Neural cell (in vitro differentiated cells): ENCODE measurements at regions not wholly inside any gene's neighbourhood (a gene's known extent, or its start where the extent isn't known, plus 50 kb on each side); places are given as distances from the start of the nearest gene placed in this dataset.

Experiments
- H2AFZ ChIP-seq: fragments of 200-600, 300-800 bp; sonication (generic), shearing (Covaris generic); 2 replicates; pipeline ENCODE4 v1.6.0; 2014; ENCODE audit warnings: low read depth, mild to moderate bottlenecking, antibody characterized with exemption, low read length, moderate library complexity
- H3F3A ChIP-seq: fragments of 200-600 bp; shearing (Covaris generic); 2 replicates; pipeline ENCODE4 v1.6.1; 2016; ENCODE audit warnings: mild to moderate bottlenecking, moderate library complexity, mixed read lengths, antibody characterized with exemption, low read length; ENCODE audit not compliant: insufficient read depth, poor library complexity, severe bottlenecking
- H3K27ac ChIP-seq: fragments of 200-600, 300-800 bp; sonication (generic), shearing (Covaris generic); 2 replicates; pipeline ENCODE4 v1.5.1; 2014; ENCODE audit warnings: mild to moderate bottlenecking, low read length, moderate library complexity
- H3K27me3 ChIP-seq: fragments of 300-800, 200-600 bp; sonication (generic), shearing (Covaris generic); 2 replicates; pipeline ENCODE4 v1.6.0; 2014; ENCODE audit warnings: mild to moderate bottlenecking, low read depth, low read length, moderate library complexity; ENCODE audit not compliant: insufficient read depth
- H3K36me3 ChIP-seq: fragments of 300-800, 200-600 bp; sonication (generic), shearing (Covaris generic); 2 replicates; pipeline ENCODE4 v1.5.1; 2014; ENCODE audit warnings: mild to moderate bottlenecking, antibody characterized with exemption, low read length, moderate library complexity; ENCODE audit not compliant: insufficient read depth
- H3K4me2 ChIP-seq: fragments of 300-800, 200-600 bp; sonication (generic), shearing (Covaris generic); 2 replicates; pipeline ENCODE4 v1.6.0; 2014; ENCODE audit warnings: mild to moderate bottlenecking, low read length
- H3K4me3 ChIP-seq: fragments of 300-800, 200-600 bp; sonication (generic), shearing (Covaris generic); 2 replicates; pipeline ENCODE4 v1.5.1; 2014; ENCODE audit warnings: mild to moderate bottlenecking, low read length, moderate library complexity
- H3K79me2 ChIP-seq: fragments of 200-600 bp; shearing (Covaris generic); replicated peaks from 2 replicates; pipeline ENCODE4 v1.6.0; 2014; ENCODE audit warnings: mild to moderate bottlenecking, low read length, moderate library complexity; ENCODE audit not compliant: insufficient read depth
- H3K9ac ChIP-seq: fragments of 300-800, 200-600 bp; sonication (generic), shearing (Covaris generic); 2 replicates; pipeline ENCODE4 v1.6.1; 2016; ENCODE audit warnings: mild to moderate bottlenecking, low read length, mixed read lengths
- H3K9me2 ChIP-seq: fragments of 200-600 bp; shearing (Covaris generic); 2 replicates; pipeline ENCODE4 v1.6.1; 2016; ENCODE audit warnings: mild to moderate bottlenecking, low read length, mixed read lengths; ENCODE audit not compliant: insufficient read depth
- H3K9me3 ChIP-seq: fragments of 200-600, 300-800 bp; sonication (generic), shearing (Covaris generic); 2 replicates; pipeline ENCODE4 v1.6.1; 2016; ENCODE audit warnings: mild to moderate bottlenecking, mixed run types, low read length, moderate library complexity, mixed read lengths
- H4K20me1 ChIP-seq: fragments of 200-600 bp; shearing (Covaris generic); 2 replicates; pipeline ENCODE4 v1.6.1; 2016; ENCODE audit warnings: mild to moderate bottlenecking, mixed run types; ENCODE audit not compliant: insufficient read depth
- CTCF ChIP-seq: fragments of 450-650 bp; IDR thresholded peaks from 2 replicates; pipeline ENCODE4 v1.5.1; 2014; ENCODE audit warnings: antibody characterized with exemption, mild to moderate bottlenecking, moderate library complexity; ENCODE audit not compliant: poor library complexity, severe bottlenecking
- EP300 ChIP-seq: fragments of 450-650 bp; conservative IDR thresholded peaks from 2 replicates; pipeline ENCODE4 v1.6.1; 2014; ENCODE audit warnings: antibody characterized with exemption, mild to moderate bottlenecking, moderate library complexity; ENCODE audit not compliant: poor library complexity, severe bottlenecking
- EZH2 ChIP-seq: fragments of 200-600, 300-800 bp; shearing (Covaris generic), sonication (generic); IDR thresholded peaks from 2 replicates; pipeline ENCODE4 v1.6.1; 2014; ENCODE audit warnings: antibody characterized with exemption, low read length, borderline replicate concordance, mild to moderate bottlenecking; ENCODE audit not compliant: insufficient read depth, poor library complexity, severe bottlenecking
- MXI1 ChIP-seq: fragments of 450-650 bp; conservative IDR thresholded peaks from 2 replicates; pipeline ENCODE4 v1.6.1; 2014; ENCODE audit warnings: antibody characterized with exemption, mild to moderate bottlenecking; ENCODE audit not compliant: poor library complexity, severe bottlenecking
- POLR2AphosphoS5 ChIP-seq: IDR thresholded peaks from 2 replicates; pipeline ENCODE4 v1.6.1; 2012
- RAD21 ChIP-seq: fragments of 450-650 bp; conservative IDR thresholded peaks from 2 replicates; pipeline ENCODE4 v1.6.1; 2014; ENCODE audit warnings: antibody characterized with exemption, mild to moderate bottlenecking, moderate library complexity
- REST ChIP-seq: IDR thresholded peaks from 2 replicates; pipeline ENCODE4 v1.6.1; 2012; ENCODE audit warnings: borderline replicate concordance
- SMC3 ChIP-seq: fragments of 450-650 bp; conservative IDR thresholded peaks from 2 replicates; pipeline ENCODE4 v1.6.1; 2014; ENCODE audit warnings: antibody characterized with exemption, mild to moderate bottlenecking, moderate library complexity; ENCODE audit not compliant: poor library complexity
- TAF1 ChIP-seq: IDR thresholded peaks from 2 replicates; pipeline ENCODE4 v1.6.1; 2012; ENCODE audit warnings: low read depth

GRCh38 chr13:79941752-79942151 lies 399.2 kb downstream of the SPRY2 start:
- Histone ChIP-seq H3K9ac (no peak overlapping the region), H3K27ac (no peak overlapping the region), H3K9me2 (no peaks in the 10 kb centered on the region), H3F3A (no peaks in the 10 kb centered on the region), H3K9me3 (no peaks in the 10 kb centered on the region), H3K36me3 (no peaks in the 10 kb centered on the region), H3K4me3 (no peak overlapping the region), H4K20me1 (no peaks in the 10 kb centered on the region), H3K79me2 (no peaks in the 10 kb centered on the region), H3K27me3 (no peaks in the 10 kb centered on the region), H3K4me2 (no peak overlapping the region), H2AFZ (no peak overlapping the region)
- no peak for TF ChIP-seq EZH2
- no peak for TF ChIP-seq EP300
- TF ChIP-seq RAD21 = no peak
- no peak for TF ChIP-seq POLR2AphosphoS5
- no peak for TF ChIP-seq REST
- TF ChIP-seq TAF1 = no peak
- no peak for TF ChIP-seq CTCF
- TF ChIP-seq SMC3 = no peak
- TF ChIP-seq MXI1 = no peak

GRCh38 chr13:79939689-79940088 lies 401.2 kb downstream of the SPRY2 start:
- H4K20me1 ChIP-seq = no peaks in the 10 kb centered on the region
- no peaks in the 10 kb centered on the region for H3K9me2 ChIP-seq
- no peak overlapping the region for H2AFZ ChIP-seq
- no peak overlapping the region for H3K4me2 ChIP-seq
- no peaks in the 10 kb centered on the region for H3F3A ChIP-seq
- H3K4me3 ChIP-seq = no peak overlapping the region
- H3K36me3 ChIP-seq = no peaks in the 10 kb centered on the region
- no peaks in the 10 kb centered on the region for H3K27me3 ChIP-seq
- no peaks in the 10 kb centered on the region for H3K79me2 ChIP-seq
- no peak overlapping the region for H3K27ac ChIP-seq
- TF ChIP-seq EZH2 = no peak
- no peak for TF ChIP-seq RAD21
- TF ChIP-seq POLR2AphosphoS5 = no peak
- no peak for TF ChIP-seq CTCF
- TF ChIP-seq REST = no peak
- no peaks in the 10 kb centered on the region for H3K9me3 ChIP-seq
- H3K9ac ChIP-seq = no peak overlapping the region
